ENCODE measurements at regions not wholly inside any gene's neighbourhood (a gene's known extent, or its start where the extent isn't known, plus 50 kb on each side); places are given as distances from the start of the nearest gene placed in this dataset.

DNA sequence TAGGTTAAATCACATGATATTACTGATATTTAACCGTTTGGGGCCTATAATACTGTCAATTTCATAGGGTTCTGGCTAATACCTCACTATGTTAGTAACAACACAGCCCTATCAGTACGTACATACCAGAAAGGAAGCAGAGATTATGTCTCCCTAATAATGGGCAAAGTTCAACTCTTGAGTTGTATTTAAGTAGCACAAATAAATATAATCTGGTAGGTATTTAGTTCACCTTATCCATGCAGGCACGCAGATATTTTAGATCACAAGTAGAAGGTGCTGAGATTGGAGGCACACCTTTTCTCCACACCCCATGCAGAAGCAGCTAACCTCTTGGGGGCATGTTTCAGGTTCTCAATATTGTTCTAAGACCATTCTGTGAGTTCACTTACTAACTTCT is 118.9 kb downstream of the IRS1 start:
- no peak for DNase-seq

GRCh38 chr2:226679389-226680065 is 120.1 kb downstream of the IRS1 start:
- no peak for DNase-seq

GRCh38 chr2:226678422-226678821 is 121.2 kb downstream of the IRS1 start:
- DNase-seq = no peak

DNA sequence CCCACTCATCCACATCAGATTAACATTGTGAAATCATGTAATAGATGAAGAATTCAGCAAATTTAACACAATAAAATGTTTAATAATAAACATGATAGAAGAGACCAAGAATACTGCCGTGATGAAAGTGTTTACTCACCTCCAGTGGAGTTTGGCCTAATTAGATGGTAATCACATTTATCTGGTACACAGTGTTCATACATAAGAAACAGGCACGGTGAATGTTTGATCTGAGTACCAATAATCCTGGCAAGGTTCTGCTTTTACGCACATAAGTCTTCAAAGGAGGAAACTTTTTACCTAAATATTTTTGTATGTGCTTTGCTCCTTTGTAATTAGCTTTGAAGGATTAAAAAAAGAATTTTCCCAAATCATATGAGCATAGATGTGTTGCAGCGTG is 122.5 kb downstream of the IRS1 start:
- DNase-seq = no peak

DNA sequence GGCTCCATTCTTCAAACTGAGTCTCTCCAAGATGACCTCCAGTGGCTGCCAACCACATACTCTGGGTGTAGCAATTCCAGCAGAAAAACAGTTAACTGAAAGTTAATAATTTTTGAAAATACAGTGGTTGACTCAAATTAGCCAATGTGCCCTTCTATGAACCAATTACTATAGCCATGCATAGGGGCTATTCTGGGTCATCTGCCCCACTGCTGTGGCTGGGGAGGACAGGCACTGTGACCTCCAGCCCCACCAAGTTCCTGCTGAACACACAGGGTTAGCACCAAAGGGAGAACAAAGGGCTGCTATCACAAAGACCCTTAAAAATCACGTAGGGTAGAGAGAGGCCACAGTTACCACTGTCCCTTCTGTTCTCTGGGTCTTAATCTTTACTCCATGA is 123.0 kb downstream of the IRS1 start:
- DNase-seq = no peak

DNA sequence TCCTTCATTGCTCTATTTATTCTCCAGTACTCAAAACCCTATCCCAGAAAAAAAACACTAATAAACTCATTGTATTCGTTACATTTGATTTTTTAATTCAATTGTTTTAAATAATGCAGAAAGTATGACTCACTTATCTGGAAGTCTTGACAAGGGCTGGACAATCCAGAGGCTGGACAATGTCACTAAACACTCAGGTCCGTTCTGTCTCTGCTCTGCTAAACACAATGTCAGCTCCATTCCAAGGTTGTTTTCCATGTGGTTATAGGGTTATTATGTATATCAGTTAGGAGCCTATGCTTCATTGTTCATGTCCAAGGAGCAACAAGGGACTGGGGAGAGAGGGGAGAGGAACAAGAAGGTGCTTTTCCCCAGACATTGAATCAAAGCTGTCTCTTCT is 125.5 kb downstream of the IRS1 start:
- DNase-seq = no peak

DNA sequence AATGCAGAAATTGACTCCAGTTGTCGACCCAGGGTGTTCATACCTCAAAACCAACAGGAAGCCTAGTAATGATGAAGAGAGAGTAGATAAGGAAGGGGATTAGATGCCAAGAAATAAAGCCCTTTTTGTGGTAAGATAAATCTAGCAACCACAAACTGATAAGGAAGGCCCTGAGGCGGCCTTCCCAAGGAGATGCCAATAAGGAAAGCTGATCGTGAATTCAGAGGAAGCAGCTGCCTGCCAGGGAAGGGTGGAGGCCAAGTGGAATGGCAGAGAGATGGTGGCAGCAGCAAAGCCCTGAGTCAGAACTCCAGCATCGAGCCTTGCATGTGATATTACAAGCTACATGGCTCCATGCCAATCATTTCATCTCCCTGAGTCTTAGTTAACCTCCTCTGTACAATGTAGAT is 126.3 kb downstream of the IRS1 start:
- DNase-seq = no peak

GRCh38 chr2:226671141-226671676 is 128.4 kb downstream of the IRS1 start:
- no peak for DNase-seq

DNA sequence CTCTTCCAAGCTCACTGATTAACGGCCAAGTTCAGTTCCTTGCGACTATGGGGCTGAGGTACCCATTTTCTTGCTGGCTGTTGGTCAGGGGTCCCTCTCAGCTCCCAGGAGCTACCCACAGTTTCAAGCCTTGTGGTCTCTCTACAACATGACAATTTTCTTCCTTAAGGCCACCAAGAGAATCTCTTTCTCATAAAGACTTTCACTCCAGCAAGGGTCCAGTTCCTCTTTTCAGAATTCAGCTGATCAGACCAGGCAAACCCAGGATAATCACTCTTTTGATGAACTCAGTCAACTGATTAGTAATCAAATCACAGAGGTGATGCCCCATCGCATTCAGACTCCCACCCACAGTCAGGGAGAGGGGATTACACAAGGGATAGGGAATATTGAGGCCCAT is 129.7 kb downstream of the IRS1 start:
- DNase-seq = no peak

- DNase-seq = no peak
Observed at GRCh38 chr2:226669249-226669648, 130.4 kb downstream of the IRS1 start.

DNA sequence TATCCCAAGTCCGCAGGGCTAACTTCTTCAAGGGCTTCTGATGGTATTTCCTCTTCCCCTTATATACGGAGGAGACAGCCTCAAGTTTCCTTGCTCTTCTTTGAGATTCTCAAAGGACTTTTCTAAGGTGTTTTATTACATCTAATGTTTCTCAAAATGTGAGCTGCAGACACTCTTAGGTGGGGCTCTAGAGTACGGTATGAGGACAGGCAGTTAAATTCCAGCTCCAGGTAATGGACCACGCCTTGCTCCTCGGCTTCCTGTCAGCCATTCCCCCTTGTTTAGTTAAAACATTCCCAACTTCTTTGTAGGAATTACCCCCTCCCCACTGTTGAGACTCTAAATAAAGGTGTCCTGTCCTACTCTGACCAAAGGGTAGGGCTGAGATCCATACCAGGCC is 131.9 kb downstream of the IRS1 start:
- no peak for DNase-seq

GRCh38 chr2:226665306-226665831 is 134.3 kb downstream of the IRS1 start:
- DNase-seq = no peak

- DNase-seq = no peak
Observed at GRCh38 chr2:226664661-226665060, 135.0 kb downstream of the IRS1 start.

GRCh38 chr2:226664140-226664539 is 135.5 kb downstream of the IRS1 start:
- DNase-seq = no peak

- DNase-seq = no peak
Observed at GRCh38 chr2:226661789-226662545, 137.7 kb downstream of the IRS1 start.

GRCh38 chr2:226660526-226660925 is 139.1 kb downstream of the IRS1 start:
- no peak for DNase-seq

GRCh38 chr2:226660124-226660523 is 139.5 kb downstream of the IRS1 start:
- DNase-seq = no peak

- no peak for DNase-seq
Observed at GRCh38 chr2:226659410-226659809, 140.2 kb downstream of the IRS1 start.

- no peak for DNase-seq
Observed at GRCh38 chr2:226658555-226658954, 141.1 kb downstream of the IRS1 start.

DNA sequence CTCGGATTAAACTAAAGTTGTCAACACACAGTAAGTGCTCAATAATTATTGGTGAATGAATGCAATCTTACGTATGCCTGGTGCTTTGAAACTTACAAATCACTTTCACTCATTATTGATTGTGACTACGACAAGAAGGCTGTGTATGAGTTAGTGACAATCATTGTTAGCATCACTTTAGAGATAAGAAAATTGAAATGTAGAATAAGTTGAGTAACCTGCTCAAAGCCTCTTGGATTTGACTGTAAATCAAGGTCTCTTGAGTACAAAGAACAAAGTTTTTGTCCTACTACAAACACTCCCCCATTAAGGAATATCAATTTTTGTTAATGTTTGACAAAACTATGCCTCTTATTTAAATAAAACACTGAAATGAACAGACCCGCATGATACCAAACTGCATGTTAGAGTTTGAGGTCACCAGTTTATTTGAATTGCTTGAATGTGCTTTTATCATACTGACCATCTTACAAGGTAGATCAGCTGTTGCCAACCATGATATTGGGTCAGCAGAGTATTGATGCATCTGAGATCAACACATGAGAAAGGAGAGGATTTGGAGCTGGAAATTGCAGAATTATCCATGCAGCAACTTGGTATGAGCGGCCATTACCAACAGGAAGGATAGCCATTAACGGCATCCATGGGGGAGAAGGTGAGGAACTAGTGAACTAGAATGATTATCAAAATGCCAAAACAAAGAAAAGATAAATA is 142.1 kb downstream of the IRS1 start:
- DNase-seq = no peak

DNA sequence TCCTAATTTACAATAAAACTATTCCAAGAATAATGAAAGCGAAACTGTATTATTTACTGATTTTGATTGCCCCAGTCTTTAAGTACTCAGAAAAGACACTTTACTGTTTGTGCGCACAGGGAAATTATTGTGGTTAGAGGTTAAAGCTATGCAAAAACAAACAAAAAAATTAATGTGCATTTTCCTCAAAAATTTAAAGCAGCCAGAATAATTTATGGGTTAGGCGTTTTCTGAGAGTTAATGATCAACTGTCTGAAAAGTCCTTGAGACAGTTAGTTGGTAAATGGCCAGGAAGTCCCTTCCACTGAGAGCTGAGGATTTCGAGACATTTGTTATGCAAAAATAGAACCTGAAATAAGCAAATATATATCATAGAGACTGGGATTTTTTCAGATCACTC is 143.3 kb downstream of the IRS1 start:
- DNase-seq = no peak

GRCh38 chr2:226655871-226656270 is 143.7 kb downstream of the IRS1 start:
- DNase-seq = no peak

DNA sequence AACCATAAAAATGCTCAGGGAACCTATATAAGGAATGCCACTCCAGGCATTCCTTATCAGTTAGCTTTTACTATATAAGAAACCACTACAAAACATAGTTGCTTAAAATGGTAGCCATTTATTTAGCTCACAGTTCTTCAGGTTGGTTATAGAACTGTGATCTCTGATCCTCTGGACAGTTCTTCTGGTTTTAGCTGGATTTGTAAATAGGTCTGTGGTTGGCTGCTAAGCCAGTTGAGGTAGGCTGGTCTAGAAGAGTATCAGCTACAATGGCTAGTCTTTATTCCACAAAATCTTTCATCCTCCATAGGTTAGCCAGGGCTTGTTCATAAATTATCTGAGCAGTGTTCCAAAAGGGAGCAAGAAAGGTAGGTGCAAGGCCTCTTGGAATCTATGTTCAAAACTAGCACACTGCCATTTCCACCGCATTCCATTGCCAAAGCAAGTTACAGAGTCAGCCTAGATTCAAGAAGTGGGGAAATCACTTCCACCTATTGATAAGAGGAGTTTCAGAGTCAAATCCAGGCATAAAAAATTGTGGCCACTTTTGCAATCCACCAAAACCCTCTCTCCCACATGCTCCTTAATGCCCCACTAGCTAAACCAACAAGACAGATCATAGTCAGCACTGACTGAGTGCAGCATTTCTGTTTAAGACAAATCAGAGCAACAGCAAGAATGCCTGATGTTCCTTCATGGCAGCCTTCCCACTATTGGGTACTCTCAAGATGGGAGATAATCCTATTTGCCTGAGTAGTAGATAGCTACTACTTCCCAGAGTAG is 146.4 kb downstream of the IRS1 start:
- DNase-seq = no peak

Measured in activated effector memory CD4-positive, alpha-beta T cell treated with Interleukin-2 at 50 U/mL for 16 hours (primary cell).